B cell (primary cell): ENCODE measurements at regions not wholly inside any gene's neighbourhood (a gene's known extent, or its start where the extent isn't known, plus 50 kb on each side); places are given as distances from the start of the nearest gene placed in this dataset.
"Not testable (repeated sequence)": the region's sequence is repeated elsewhere in the genome, so short reads cannot be mapped to it uniquely, and the experiment has no call there.

ENCODE experiments used
- EZH2 ChIP-seq: IDR thresholded peaks from 2 replicates; pipeline ENCODE4 v1.6.1; 2012; ENCODE audit warnings: borderline replicate concordance, low read depth, mild to moderate bottlenecking, moderate library complexity, low read length; ENCODE audit not compliant: insufficient read depth, poor library complexity, severe bottlenecking
- TF ChIP-seq, protein P1 (sequence below): fragments of 200-600 bp; IDR thresholded peaks from one replicate; pipeline ENCODE4 v1.8.0; 2022; ENCODE audit warnings: antibody characterized with exemption, mild to moderate bottlenecking

DNA sequence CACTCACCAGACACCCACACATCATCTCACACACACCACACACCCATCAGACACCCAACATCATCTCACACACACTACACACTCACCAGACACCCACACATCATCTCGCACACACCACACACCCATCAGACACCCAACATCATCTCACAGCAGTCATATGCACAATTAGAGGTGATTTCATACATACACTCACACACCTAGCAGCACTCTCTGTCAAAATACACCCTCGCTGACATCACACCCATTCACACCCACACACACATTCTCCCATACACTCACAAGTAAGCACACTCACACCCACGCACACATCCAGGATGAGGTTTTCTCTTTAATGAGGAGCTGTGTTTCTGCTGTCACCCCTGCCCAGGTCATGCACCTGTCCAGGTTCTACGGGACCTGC lies 4368.2 kb upstream of the TPTE start:
- TF ChIP-seq, protein P1, sequence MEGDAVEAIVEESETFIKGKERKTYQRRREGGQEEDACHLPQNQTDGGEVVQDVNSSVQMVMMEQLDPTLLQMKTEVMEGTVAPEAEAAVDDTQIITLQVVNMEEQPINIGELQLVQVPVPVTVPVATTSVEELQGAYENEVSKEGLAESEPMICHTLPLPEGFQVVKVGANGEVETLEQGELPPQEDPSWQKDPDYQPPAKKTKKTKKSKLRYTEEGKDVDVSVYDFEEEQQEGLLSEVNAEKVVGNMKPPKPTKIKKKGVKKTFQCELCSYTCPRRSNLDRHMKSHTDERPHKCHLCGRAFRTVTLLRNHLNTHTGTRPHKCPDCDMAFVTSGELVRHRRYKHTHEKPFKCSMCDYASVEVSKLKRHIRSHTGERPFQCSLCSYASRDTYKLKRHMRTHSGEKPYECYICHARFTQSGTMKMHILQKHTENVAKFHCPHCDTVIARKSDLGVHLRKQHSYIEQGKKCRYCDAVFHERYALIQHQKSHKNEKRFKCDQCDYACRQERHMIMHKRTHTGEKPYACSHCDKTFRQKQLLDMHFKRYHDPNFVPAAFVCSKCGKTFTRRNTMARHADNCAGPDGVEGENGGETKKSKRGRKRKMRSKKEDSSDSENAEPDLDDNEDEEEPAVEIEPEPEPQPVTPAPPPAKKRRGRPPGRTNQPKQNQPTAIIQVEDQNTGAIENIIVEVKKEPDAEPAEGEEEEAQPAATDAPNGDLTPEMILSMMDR = not testable (repeated sequence)
- not testable (repeated sequence) for TF ChIP-seq EZH2
